OCI-LY7 (cell line): ENCODE measurements at regions not wholly inside any gene's neighbourhood (a gene's known extent, or its start where the extent isn't known, plus 50 kb on each side); places are given as distances from the start of the nearest gene placed in this dataset.

ENCODE experiments used
- BruUV-seq: library from RNA; stranded (reverse); fragments of 400-500 nt; replicated peaks from 2 replicates; lab custom pipeline; 2021; lab: Mats Ljungman, UMichigan
- CTCF ChIA-PET: fragments of 300-600 bp; sonication (Branson Sonifier 250); formaldehyde crosslinking; loops from one replicate; lab custom pipeline; 2022; ENCODE audit warnings: antibody characterized with exemption; ENCODE audit not compliant: unreplicated experiment; lab: Charles Lee
- POLR2A ChIA-PET: fragments of 300-600 bp; sonication (Branson Sonifier 250); formaldehyde crosslinking; loops from one replicate; lab custom pipeline; 2022; ENCODE audit warnings: antibody characterized with exemption; lab: Charles Lee
- DNase-seq: peaks from one replicate; pipeline ENCODE4 v3.0.0-alpha.2; 2015; ENCODE audit warnings: low spot score
- H2AFZ ChIP-seq: fragments of 200-600 bp; sonication (generic), shearing (Covaris generic); 2 replicates; pipeline ENCODE4 v1.6.1; 2014; ENCODE audit warnings: mild to moderate bottlenecking, antibody characterized with exemption, low read length, moderate library complexity
- H3K27ac ChIP-seq: fragments of 200-600 bp; sonication (generic); 2 replicates; pipeline ENCODE4 v1.5.1; 2014; ENCODE audit warnings: mixed run types, low read depth, mild to moderate bottlenecking, moderate library complexity, low read length, inconsistent platforms; ENCODE audit not compliant: poor library complexity, severe bottlenecking
- H3K36me3 ChIP-seq: fragments of 200-600 bp; sonication (generic); 2 replicates; pipeline ENCODE4 v1.6.1; 2014; ENCODE audit warnings: mild to moderate bottlenecking, antibody characterized with exemption, low read length, moderate library complexity, mixed read lengths; ENCODE audit not compliant: insufficient read depth
- H3K4me1 ChIP-seq: fragments of 200-600 bp; sonication (generic); 2 replicates; pipeline ENCODE4 v1.5.1; 2014; ENCODE audit warnings: mild to moderate bottlenecking, low read length; ENCODE audit not compliant: insufficient read depth, poor library complexity, severe bottlenecking
- H3K4me2 ChIP-seq: fragments of 200-600 bp; sonication (generic); 2 replicates; pipeline ENCODE4 v1.6.1; 2014; ENCODE audit warnings: mild to moderate bottlenecking, low read length
- H3K4me3 ChIP-seq: fragments of 200-600 bp; sonication (generic); 2 replicates; pipeline ENCODE4 v1.5.1; 2014; ENCODE audit warnings: mild to moderate bottlenecking, low read depth, low read length; ENCODE audit not compliant: poor library complexity, severe bottlenecking
- H3K79me2 ChIP-seq: fragments of 200-600 bp; sonication (generic); 2 replicates; pipeline ENCODE4 v1.6.1; 2016; ENCODE audit warnings: low read depth, mild to moderate bottlenecking, low read length, moderate library complexity, mixed read lengths; ENCODE audit not compliant: insufficient read depth
- H3K9me2 ChIP-seq: fragments of 200-600 bp; sonication (generic); 2 replicates; pipeline ENCODE4 v1.6.1; 2016; ENCODE audit warnings: mild to moderate bottlenecking, low read length, mixed read lengths; ENCODE audit not compliant: insufficient read depth
- H3K9me3 ChIP-seq: fragments of 200-600 bp; sonication (generic); 2 replicates; pipeline ENCODE4 v1.6.1; 2014; ENCODE audit warnings: mild to moderate bottlenecking, mixed run types, low read length, mixed read lengths
- H4K20me1 ChIP-seq: fragments of 200-600 bp; sonication (generic); 2 replicates; pipeline ENCODE4 v1.6.1; 2014; ENCODE audit warnings: mild to moderate bottlenecking, antibody characterized with exemption, low read length, moderate library complexity, mixed read lengths; ENCODE audit not compliant: insufficient read depth
- EZH2phosphoT487 ChIP-seq: fragments of 200-600 bp; sonication (generic); IDR thresholded peaks from 2 replicates; pipeline ENCODE4 v1.6.1; 2018; ENCODE audit warnings: low read depth, borderline replicate concordance, mild to moderate bottlenecking, mixed run types, antibody characterized with exemption, low read length, moderate library complexity, mixed read lengths
- intact Hi-C: fragments of 100-400 bp; cut with micrococcal nuclease; formaldehyde crosslinking; loops from one replicate; pipeline ENCODE4 v1.10.0; 2022; ENCODE audit not compliant: unreplicated experiment
- TF ChIP-seq, protein P1 (sequence below): fragments of 200-600 bp; sonication (generic); conservative IDR thresholded peaks from 2 replicates; pipeline ENCODE4 v1.5.1; 2014; ENCODE audit warnings: mild to moderate bottlenecking, antibody characterized with exemption, low read length, moderate library complexity, mixed read lengths

DNA sequence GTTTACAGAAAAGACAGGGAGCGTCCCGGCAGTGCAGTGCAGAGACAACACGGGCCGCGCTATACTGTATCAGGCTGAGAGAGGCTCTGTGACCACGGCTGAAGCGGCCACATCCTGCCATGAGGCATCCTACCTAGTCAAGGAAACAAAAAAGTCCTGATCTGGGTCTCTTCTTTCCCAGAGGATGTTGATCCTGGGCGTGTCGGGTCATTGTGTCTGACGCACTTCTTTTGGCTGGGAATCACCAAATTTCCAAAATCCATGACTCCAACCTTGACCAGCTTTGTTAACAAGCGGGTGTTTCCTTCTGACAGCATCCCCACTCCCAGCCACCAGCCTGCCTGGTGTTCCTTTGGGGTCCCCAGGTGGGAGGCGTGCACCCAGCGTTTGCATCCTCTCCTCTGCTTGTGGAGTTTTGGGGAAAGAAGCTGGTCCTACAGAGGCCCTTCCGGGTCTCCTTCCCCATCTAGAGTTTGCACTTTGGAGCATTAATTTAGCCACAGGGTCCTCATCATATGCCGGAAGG, 91.4 kb upstream of the RAI14 start:
- no peak overlapping the region for H3K4me2 ChIP-seq
- no peaks in the 10 kb centered on the region for H3K9me3 ChIP-seq
- ChIA-PET CTCF (no interaction called here), POLR2A (no interaction called here)
- DNase-seq = no peak
- intact Hi-C loops = no loop called here
- H2AFZ ChIP-seq = no peak overlapping the region
- H3K9me2 ChIP-seq = no peaks in the 10 kb centered on the region
- no peaks in the 10 kb centered on the region for H3K36me3 ChIP-seq
- H4K20me1 ChIP-seq = no peaks in the 10 kb centered on the region
- no peaks in the 10 kb centered on the region for H3K79me2 ChIP-seq
- H3K4me3 ChIP-seq = no peak overlapping the region
- no TSS peak for BruUV-seq
- TF ChIP-seq, protein P1, sequence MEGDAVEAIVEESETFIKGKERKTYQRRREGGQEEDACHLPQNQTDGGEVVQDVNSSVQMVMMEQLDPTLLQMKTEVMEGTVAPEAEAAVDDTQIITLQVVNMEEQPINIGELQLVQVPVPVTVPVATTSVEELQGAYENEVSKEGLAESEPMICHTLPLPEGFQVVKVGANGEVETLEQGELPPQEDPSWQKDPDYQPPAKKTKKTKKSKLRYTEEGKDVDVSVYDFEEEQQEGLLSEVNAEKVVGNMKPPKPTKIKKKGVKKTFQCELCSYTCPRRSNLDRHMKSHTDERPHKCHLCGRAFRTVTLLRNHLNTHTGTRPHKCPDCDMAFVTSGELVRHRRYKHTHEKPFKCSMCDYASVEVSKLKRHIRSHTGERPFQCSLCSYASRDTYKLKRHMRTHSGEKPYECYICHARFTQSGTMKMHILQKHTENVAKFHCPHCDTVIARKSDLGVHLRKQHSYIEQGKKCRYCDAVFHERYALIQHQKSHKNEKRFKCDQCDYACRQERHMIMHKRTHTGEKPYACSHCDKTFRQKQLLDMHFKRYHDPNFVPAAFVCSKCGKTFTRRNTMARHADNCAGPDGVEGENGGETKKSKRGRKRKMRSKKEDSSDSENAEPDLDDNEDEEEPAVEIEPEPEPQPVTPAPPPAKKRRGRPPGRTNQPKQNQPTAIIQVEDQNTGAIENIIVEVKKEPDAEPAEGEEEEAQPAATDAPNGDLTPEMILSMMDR = no peak
- no peak for TF ChIP-seq EZH2phosphoT487
- no peaks in the 10 kb centered on the region for H3K4me1 ChIP-seq
- no peak overlapping the region for H3K27ac ChIP-seq

GRCh38 chr5:34570143-34570542, 86.0 kb upstream of the RAI14 start:
- no peaks in the 10 kb centered on the region for H3K9me3 ChIP-seq
- no peaks in the 10 kb centered on the region for H3K4me1 ChIP-seq
- H2AFZ ChIP-seq = no peak overlapping the region
- ChIA-PET CTCF (no interaction called here), POLR2A (no interaction called here)
- no peak overlapping the region for H3K4me2 ChIP-seq
- no TSS peak for BruUV-seq
- no peak for TF ChIP-seq EZH2phosphoT487
- TF ChIP-seq, protein P1 = no peak
- no peaks in the 10 kb centered on the region for H4K20me1 ChIP-seq
- no peaks in the 10 kb centered on the region for H3K9me2 ChIP-seq
- no peak overlapping the region for H3K27ac ChIP-seq
- intact Hi-C loops = no loop called here
- H3K4me3 ChIP-seq = no peak overlapping the region
- no peaks in the 10 kb centered on the region for H3K79me2 ChIP-seq
- DNase-seq = no peak
- H3K36me3 ChIP-seq = no peaks in the 10 kb centered on the region

DNA sequence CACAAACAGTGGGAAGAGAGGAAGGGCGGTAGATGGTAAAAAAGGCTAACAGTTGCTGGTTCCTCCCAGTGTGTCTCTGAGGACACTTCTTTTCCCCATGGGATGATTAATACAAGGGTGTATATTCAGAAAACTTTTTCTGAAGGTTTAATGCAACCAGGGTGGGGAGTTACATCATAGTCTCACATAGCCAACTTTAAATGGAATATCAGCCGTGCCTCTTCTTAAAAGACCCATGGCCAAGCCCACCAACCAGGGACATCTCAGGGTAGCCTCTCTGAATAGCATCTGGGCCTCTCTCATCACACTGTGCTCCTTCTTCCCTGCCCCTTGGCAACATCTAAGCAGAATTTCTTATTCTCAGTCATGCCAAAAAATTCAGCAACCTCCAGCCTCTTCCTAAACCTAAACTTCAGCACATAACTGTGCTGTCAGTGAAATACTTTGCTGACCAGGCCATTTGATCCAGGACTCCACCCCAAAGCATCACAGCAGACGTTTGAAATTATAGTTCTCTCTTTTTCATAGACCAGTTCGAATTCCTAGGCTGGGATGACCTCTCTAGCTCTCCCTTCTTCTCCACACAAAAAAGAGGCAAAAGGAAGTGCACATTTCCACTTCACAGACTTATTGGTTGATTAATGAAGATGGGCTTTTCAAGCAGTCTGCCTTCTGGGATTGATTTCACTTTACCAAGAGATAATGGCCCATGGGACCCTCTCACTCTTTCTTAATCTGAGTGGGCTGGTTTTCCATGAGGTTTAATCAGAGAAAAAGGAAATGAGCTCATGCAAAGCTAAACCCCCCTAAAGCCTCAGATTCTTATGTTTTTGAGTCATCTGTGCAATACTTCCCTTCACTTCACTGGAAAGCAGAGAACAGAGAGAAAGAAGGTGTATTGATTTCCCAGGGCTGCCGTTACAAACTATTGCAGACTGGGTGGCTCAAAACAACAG, 85.1 kb upstream of the RAI14 start:
- no peak for DNase-seq
- Histone ChIP-seq H3K27ac (no peak overlapping the region), H3K79me2 (no peaks in the 10 kb centered on the region), H4K20me1 (no peaks in the 10 kb centered on the region), H3K4me1 (no peaks in the 10 kb centered on the region), H3K9me2 (no peaks in the 10 kb centered on the region), H3K36me3 (no peaks in the 10 kb centered on the region), H2AFZ (no peak overlapping the region), H3K4me2 (no peak overlapping the region), H3K9me3 (no peaks in the 10 kb centered on the region), H3K4me3 (no peak overlapping the region)
- BruUV-seq = no TSS peak
- ChIA-PET POLR2A (no interaction called here), CTCF (no interaction called here)
- TF ChIP-seq EZH2phosphoT487 = no peak
- TF ChIP-seq, protein P1 = no peak
- intact Hi-C loops = no loop called here
